Left lobe of liver (tissue), 2 donors: ENCODE measurements at regions not wholly inside any gene's neighbourhood (a gene's known extent, or its start where the extent isn't known, plus 50 kb on each side); places are given as distances from the start of the nearest gene placed in this dataset.

ENCODE experiments used
- ATAC-seq: fragments of 200-7000 bp; cut with Tn5 transposase; one replicate; pipeline ENCODE4 v1.9.1; 2020; ENCODE audit warnings: mild to moderate bottlenecking, moderate library complexity
- DNase-seq: peaks from one replicate; pipeline ENCODE4 v3.0.0-alpha.2; 2020; ENCODE audit warnings: low spot score
- donor health status: DM: no; HTN: no; CAD: no; lungs with moderate emphysema.
- donor health status: DM: no; HTN: yes; CAD: no.

- no peak for DNase-seq
- ATAC-seq = no peak
These were observed 425.1 kb upstream of the NPVF start for GRCh38 chr7:25653384-25653783.

- no peak for ATAC-seq
- DNase-seq = no peak
These were observed 427.8 kb upstream of the NPVF start for GRCh38 chr7:25656071-25656470.

GRCh38 chr7:25656581-25657026 is 428.3 kb upstream of the NPVF start:
- DNase-seq (no peak), ATAC-seq (no peak)

- no peak for ATAC-seq
- DNase-seq = no peak
These were observed 430.1 kb upstream of the NPVF start for GRCh38 chr7:25658375-25658774.

GRCh38 chr7:25659841-25660240 is 431.6 kb upstream of the NPVF start:
- DNase-seq (no peak), ATAC-seq (peak; percentile 22)

- ATAC-seq (peak; percentile 55), DNase-seq (no peak)
These were observed 434.8 kb upstream of the NPVF start for GRCh38 chr7:25662841-25663800.

GRCh38 chr7:25663877-25664276 is 435.6 kb upstream of the NPVF start:
- DNase-seq (no peak), ATAC-seq (no peak)

- no peak for ATAC-seq
- DNase-seq = no peak
These were observed 436.3 kb upstream of the NPVF start for GRCh38 chr7:25664593-25664992.

GRCh38 chr7:25665374-25665773 is 437.1 kb upstream of the NPVF start:
- DNase-seq (no peak), ATAC-seq (no peak)

- no peak for DNase-seq
- no peak for ATAC-seq
These were observed 437.8 kb upstream of the NPVF start for GRCh38 chr7:25665903-25666670.

- no peak for ATAC-seq
- DNase-seq = no peak
These were observed 438.4 kb upstream of the NPVF start for GRCh38 chr7:25666671-25667060.

- ATAC-seq (no peak), DNase-seq (no peak)
These were observed 441.0 kb upstream of the NPVF start for GRCh38 chr7:25669281-25669781.

GRCh38 chr7:25669961-25670841 is 441.9 kb upstream of the NPVF start:
- no peak for ATAC-seq
- no peak for DNase-seq

- DNase-seq = no peak
- no peak for ATAC-seq
These were observed 442.8 kb upstream of the NPVF start for GRCh38 chr7:25671111-25671510.

- DNase-seq (no peak), ATAC-seq (no peak)
These were observed 444.2 kb upstream of the NPVF start for GRCh38 chr7:25672496-25672895.

- ATAC-seq = no peak
- DNase-seq = no peak
These were observed 447.6 kb upstream of the NPVF start for GRCh38 chr7:25675789-25676474.

- ATAC-seq = no peak
- no peak for DNase-seq
These were observed 449.3 kb upstream of the NPVF start for GRCh38 chr7:25677595-25677994.

GRCh38 chr7:25678215-25678614 is 449.9 kb upstream of the NPVF start:
- no peak for DNase-seq
- no peak for ATAC-seq

- no peak for DNase-seq
- no peak for ATAC-seq
These were observed 452.4 kb upstream of the NPVF start for GRCh38 chr7:25680636-25681035.

- DNase-seq (no peak), ATAC-seq (no peak)
These were observed 456.1 kb upstream of the NPVF start for GRCh38 chr7:25684360-25684759.
